SK-N-SH (cell line): ENCODE measurements at regions not wholly inside any gene's neighbourhood (a gene's known extent, or its start where the extent isn't known, plus 50 kb on each side); places are given as distances from the start of the nearest gene placed in this dataset.

Source experiments
- CTCF ChIA-PET: fragments of 300-600, 350-600 bp; formaldehyde crosslinking; extraction: SDS; loops from one replicate; lab custom pipeline; 2021; lab: Yijun Ruan, JAX
- POLR2A ChIA-PET: fragments of 350-600 bp; sonication (Branson Sonifier 250); formaldehyde crosslinking; extraction: SDS; loops from one replicate; lab custom pipeline; 2020; ENCODE audit warnings: antibody characterized with exemption, inconsistent platforms; lab: Yijun Ruan, JAX
- DNase-seq: peaks from one replicate; pipeline ENCODE4 v3.0.0; 2012
- H2AFZ ChIP-seq: fragments of 200-600 bp; sonication (generic); 2 replicates; pipeline ENCODE4 v1.8.1; 2016; ENCODE audit warnings: antibody characterized with exemption, mild to moderate bottlenecking, low read depth
- H3F3A ChIP-seq: fragments of 200-600 bp; sonication (generic); replicated peaks from 2 replicates; pipeline ENCODE3; 2016; ENCODE audit warnings: antibody characterized with exemption, mild to moderate bottlenecking; ENCODE audit not compliant: insufficient read depth
- H3K27ac ChIP-seq, 2 experiments: fragments of 200-500 bp in 1 of 2; fragments of 200-600 bp in 1 of 2; sonication (Bioruptor generic) in 1 of 2; sonication (generic), shearing (Covaris generic) in 1 of 2; 2 replicates each; pipeline versions ENCODE4 v1.5.1 to v1.6.1; 2014 to 2016; ENCODE audit warnings: low read depth in 2 of 2, inconsistent platforms in 1 of 2, low read length in 1 of 2, mild to moderate bottlenecking in 1 of 2, mixed read lengths in 1 of 2
- H3K27me3 ChIP-seq: fragments of 200-600 bp; sonication (generic), shearing (Covaris generic); 2 replicates; pipeline ENCODE4 v1.6.1; 2016; ENCODE audit warnings: mixed run types; ENCODE audit not compliant: insufficient read depth
- H3K36me3 ChIP-seq, 2 experiments: fragments of 200-500 bp in 1 of 2; fragments of 200-600 bp in 1 of 2; sonication (Bioruptor generic) in 1 of 2; sonication (generic) in 1 of 2; replicated peaks in 1 of 2; 2 replicates each; pipeline versions ENCODE3 to v1.5.1; 2014 to 2016; ENCODE audit warnings: low read length in 1 of 2, mild to moderate bottlenecking in 1 of 2; ENCODE audit not compliant: insufficient read depth in 2 of 2, control insufficient read depth in 1 of 2
- H3K4me1 ChIP-seq, 2 experiments: fragments of 200-500 bp in 1 of 2; fragments of 200-600 bp in 1 of 2; sonication (Bioruptor generic) in 1 of 2; sonication (generic), shearing (Covaris generic) in 1 of 2; 2 replicates each; pipeline versions ENCODE4 v1.5.1 to v1.6.1; 2014 to 2016; ENCODE audit warnings: low read depth in 1 of 2, low read length in 1 of 2, mixed run types in 1 of 2; ENCODE audit not compliant: insufficient read depth in 2 of 2, control insufficient read depth in 1 of 2
- H3K4me2 ChIP-seq: fragments of 200-600 bp; sonication (generic), shearing (Covaris generic); 2 replicates; pipeline ENCODE4 v1.6.1; 2017; ENCODE audit warnings: mixed run types
- H3K4me3 ChIP-seq, 2 experiments: fragments of 200-500 bp in 1 of 2; fragments of 200-600 bp in 1 of 2; sonication (Bioruptor generic) in 1 of 2; sonication (generic), shearing (Covaris generic) in 1 of 2; 2 replicates each; pipeline versions ENCODE4 v1.5.1 to v1.8.1; 2014 to 2016; ENCODE audit warnings: low read depth in 2 of 2, inconsistent platforms in 1 of 2, low read length in 1 of 2, mild to moderate bottlenecking in 1 of 2, mixed read lengths in 1 of 2, moderate library complexity in 1 of 2
- H3K79me2 ChIP-seq: fragments of 200-600 bp; sonication (generic); 2 replicates; pipeline ENCODE4 v1.8.1; 2017; ENCODE audit warnings: mild to moderate bottlenecking; ENCODE audit not compliant: insufficient read depth
- H3K9ac ChIP-seq: fragments of 200-600 bp; sonication (generic); 2 replicates; pipeline ENCODE4 v1.6.1; 2017; ENCODE audit warnings: mixed run types
- H3K9me2 ChIP-seq: fragments of 200-600 bp; sonication (generic); 2 replicates; pipeline ENCODE4 v1.6.1; 2017; ENCODE audit warnings: mixed run types
- H3K9me3 ChIP-seq: fragments of 200-600 bp; sonication (generic); 2 replicates; pipeline ENCODE4 v1.6.1; 2017; ENCODE audit warnings: mixed run types, mild to moderate bottlenecking, moderate library complexity
- H4K20me1 ChIP-seq: fragments of 200-600 bp; sonication (generic); 2 replicates; pipeline ENCODE4 v1.6.1; 2017; ENCODE audit warnings: mild to moderate bottlenecking, mixed run types; ENCODE audit not compliant: insufficient read depth
- ELF1 ChIP-seq: IDR thresholded peaks from 2 replicates; pipeline ENCODE4 v1.4.0; 2012
- EP300 ChIP-seq, 2 experiments: IDR thresholded peaks; 2 replicates each; pipeline versions ENCODE4 v1.4.0 to v1.6.1; 2012; ENCODE audit warnings: borderline replicate concordance in 1 of 2, low read depth in 1 of 2, low read length in 1 of 2
- EZH2phosphoT487 ChIP-seq: fragments of 200-600 bp; sonication (generic); IDR thresholded peaks from 2 replicates; pipeline ENCODE4 v1.6.1; 2017; ENCODE audit warnings: low read depth, mixed run types, mild to moderate bottlenecking, antibody characterized with exemption, moderate library complexity, borderline replicate concordance
- FOSL2 ChIP-seq: IDR thresholded peaks from 2 replicates; pipeline ENCODE4 v1.4.0; 2012; ENCODE audit warnings: low read depth, mild to moderate bottlenecking, moderate library complexity, borderline replicate concordance
- FOXJ3 ChIP-seq: sonication (generic); formaldehyde crosslinking; IDR thresholded peaks from 2 replicates; pipeline ENCODE4 v1.5.1; 2020; ENCODE audit warnings: mild to moderate bottlenecking, missing genetic modification reagents
- FOXM1 ChIP-seq: IDR thresholded peaks from 2 replicates; pipeline ENCODE4 v1.4.0; 2012; ENCODE audit warnings: low read depth, mild to moderate bottlenecking
- GABPA ChIP-seq: IDR thresholded peaks from 2 replicates; pipeline ENCODE4 v1.4.0; 2012; ENCODE audit warnings: low read depth, mild to moderate bottlenecking
- GATA2 ChIP-seq: sonication (generic); formaldehyde crosslinking; IDR thresholded peaks from 2 replicates; pipeline ENCODE4 v1.5.0; 2020; ENCODE audit warnings: mild to moderate bottlenecking, missing genetic modification reagents
- MAX ChIP-seq: IDR thresholded peaks from 2 replicates; pipeline ENCODE4 v1.4.0; 2012; ENCODE audit warnings: low read depth
- MEF2A ChIP-seq: IDR thresholded peaks from 2 replicates; pipeline ENCODE4 v1.4.0; 2012; ENCODE audit warnings: low read depth, borderline replicate concordance
- NFIC ChIP-seq: IDR thresholded peaks from 2 replicates; pipeline ENCODE4 v1.4.0; 2012; ENCODE audit warnings: borderline replicate concordance
- PBX3 ChIP-seq: IDR thresholded peaks from 2 replicates; pipeline ENCODE4; 2012
- RAD21 ChIP-seq: IDR thresholded peaks from 2 replicates; pipeline ENCODE4 v1.6.1; 2012; ENCODE audit warnings: mild to moderate bottlenecking, low read length
- RFX5 ChIP-seq: IDR thresholded peaks from 2 replicates; pipeline ENCODE4 v1.6.1; 2012; ENCODE audit warnings: mild to moderate bottlenecking, improper control_type of control experiment, low read length
- TAF1 ChIP-seq: IDR thresholded peaks from 2 replicates; pipeline ENCODE4 v1.6.1; 2012; ENCODE audit warnings: low read depth, mild to moderate bottlenecking, low read length, moderate library complexity, borderline replicate concordance
- TCF12 ChIP-seq: IDR thresholded peaks from 2 replicates; pipeline ENCODE4 v1.4.0; 2012
- TEAD4 ChIP-seq: IDR thresholded peaks from 2 replicates; pipeline ENCODE4 v1.4.0; 2012; ENCODE audit warnings: mild to moderate bottlenecking, borderline replicate concordance; ENCODE audit not compliant: insufficient read depth
- WGBS: methylation state at CpG from one replicate; pipeline ENCODE4 v1.1.6; 2017; ENCODE audit warnings: low lambda C conversion rate; 5-methylcytosine and 5-hydroxymethylcytosine counted together
- TF ChIP-seq, protein P1 (sequence below): fragments of 200-600 bp; sonication (generic); IDR thresholded peaks from 2 replicates; pipeline ENCODE4 v1.6.1; 2017; ENCODE audit warnings: antibody characterized with exemption, mild to moderate bottlenecking, moderate library complexity
- TF ChIP-seq, protein P2 (sequence below): fragments of 150-350 bp; IDR thresholded peaks from 2 replicates; pipeline ENCODE4 v1.6.1; 2017; ENCODE audit warnings: antibody characterized with exemption, low read length, low read depth, borderline replicate concordance

GRCh38 chr10:88127766-88128165 lies 264.3 kb downstream of the PTEN start:
- 63% methylated on average over 1 of the region's 1 CpG for WGBS
- H3K36me3 ChIP-seq: no peaks in the 10 kb centered on the region
- H3K9ac ChIP-seq: no peak overlapping the region
- H3K27ac ChIP-seq: no peak overlapping the region
- ChIA-PET POLR2A (no interaction called here), CTCF (interaction anchor here (1.0 kb wide), 2 partner anchors 13 to 262 kb away, joined by 3 to 4 read pairs; no protein-coding TSS in a partner anchor)
- no peak for DNase-seq
- no peaks in the 10 kb centered on the region for H3K9me2 ChIP-seq
- H3K4me1 ChIP-seq: peaks cover 0 to 20% of the 10 kb centered on the region in 2 experiments; a peak in 2 of 4 replicates
- H3F3A ChIP-seq: no peaks in the 10 kb centered on the region
- H2AFZ ChIP-seq: no peak overlapping the region
- TF ChIP-seq TCF12 (no peak), FOXM1 (no peak), EP300 (IDR thresholded peaks at IDR 0.05; ENCODE audit: borderline replicate concordance in 1 of 2, low read depth in 1 of 2, low read length in 1 of 2) (no peak), TEAD4 (no peak), MAX (no peak), MEF2A (no peak), FOXJ3 (CRISPR knock-in tag) (no peak), FOSL2 (no peak), GABPA (no peak), NFIC (no peak), RFX5 (no peak), RAD21 (no peak), PBX3 (no peak), TAF1 (no peak), EZH2phosphoT487 (no peak), ELF1 (no peak), GATA2 (no peak)
- TF ChIP-seq, protein P1, sequence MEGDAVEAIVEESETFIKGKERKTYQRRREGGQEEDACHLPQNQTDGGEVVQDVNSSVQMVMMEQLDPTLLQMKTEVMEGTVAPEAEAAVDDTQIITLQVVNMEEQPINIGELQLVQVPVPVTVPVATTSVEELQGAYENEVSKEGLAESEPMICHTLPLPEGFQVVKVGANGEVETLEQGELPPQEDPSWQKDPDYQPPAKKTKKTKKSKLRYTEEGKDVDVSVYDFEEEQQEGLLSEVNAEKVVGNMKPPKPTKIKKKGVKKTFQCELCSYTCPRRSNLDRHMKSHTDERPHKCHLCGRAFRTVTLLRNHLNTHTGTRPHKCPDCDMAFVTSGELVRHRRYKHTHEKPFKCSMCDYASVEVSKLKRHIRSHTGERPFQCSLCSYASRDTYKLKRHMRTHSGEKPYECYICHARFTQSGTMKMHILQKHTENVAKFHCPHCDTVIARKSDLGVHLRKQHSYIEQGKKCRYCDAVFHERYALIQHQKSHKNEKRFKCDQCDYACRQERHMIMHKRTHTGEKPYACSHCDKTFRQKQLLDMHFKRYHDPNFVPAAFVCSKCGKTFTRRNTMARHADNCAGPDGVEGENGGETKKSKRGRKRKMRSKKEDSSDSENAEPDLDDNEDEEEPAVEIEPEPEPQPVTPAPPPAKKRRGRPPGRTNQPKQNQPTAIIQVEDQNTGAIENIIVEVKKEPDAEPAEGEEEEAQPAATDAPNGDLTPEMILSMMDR: no peak
- TF ChIP-seq, protein P2, sequence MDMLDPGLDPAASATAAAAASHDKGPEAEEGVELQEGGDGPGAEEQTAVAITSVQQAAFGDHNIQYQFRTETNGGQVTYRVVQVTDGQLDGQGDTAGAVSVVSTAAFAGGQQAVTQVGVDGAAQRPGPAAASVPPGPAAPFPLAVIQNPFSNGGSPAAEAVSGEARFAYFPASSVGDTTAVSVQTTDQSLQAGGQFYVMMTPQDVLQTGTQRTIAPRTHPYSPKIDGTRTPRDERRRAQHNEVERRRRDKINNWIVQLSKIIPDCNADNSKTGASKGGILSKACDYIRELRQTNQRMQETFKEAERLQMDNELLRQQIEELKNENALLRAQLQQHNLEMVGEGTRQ: no peak
- H3K79me2 ChIP-seq: no peaks in the 10 kb centered on the region
- H3K4me2 ChIP-seq: no peak overlapping the region
- no peaks in the 10 kb centered on the region for H4K20me1 ChIP-seq
- H3K27me3 ChIP-seq: no peaks in the 10 kb centered on the region
- H3K9me3 ChIP-seq: no peaks in the 10 kb centered on the region
- no peak overlapping the region for H3K4me3 ChIP-seq
